OCI-LY3 (cell line): ENCODE measurements at regions not wholly inside any gene's neighbourhood (a gene's known extent, or its start where the extent isn't known, plus 50 kb on each side); places are given as distances from the start of the nearest gene placed in this dataset.

Source experiments
- EZH2phosphoT487 ChIP-seq: fragments of 200-600 bp; shearing (Covaris generic); IDR thresholded peaks from 2 replicates; pipeline ENCODE4 v1.6.1; 2018; ENCODE audit warnings: antibody characterized with exemption, mixed run types, low read depth
- TF ChIP-seq, protein P1 (sequence below): fragments of 200-600, 300-600 bp; sonication (generic); IDR thresholded peaks from 2 replicates; pipeline ENCODE4 v1.5.1; 2014; ENCODE audit warnings: antibody characterized with exemption, low read length, low read depth

GRCh38 chrY:7471976-7472375 lies 560.4 kb upstream of the AMELY start:
- TF ChIP-seq, protein P1, sequence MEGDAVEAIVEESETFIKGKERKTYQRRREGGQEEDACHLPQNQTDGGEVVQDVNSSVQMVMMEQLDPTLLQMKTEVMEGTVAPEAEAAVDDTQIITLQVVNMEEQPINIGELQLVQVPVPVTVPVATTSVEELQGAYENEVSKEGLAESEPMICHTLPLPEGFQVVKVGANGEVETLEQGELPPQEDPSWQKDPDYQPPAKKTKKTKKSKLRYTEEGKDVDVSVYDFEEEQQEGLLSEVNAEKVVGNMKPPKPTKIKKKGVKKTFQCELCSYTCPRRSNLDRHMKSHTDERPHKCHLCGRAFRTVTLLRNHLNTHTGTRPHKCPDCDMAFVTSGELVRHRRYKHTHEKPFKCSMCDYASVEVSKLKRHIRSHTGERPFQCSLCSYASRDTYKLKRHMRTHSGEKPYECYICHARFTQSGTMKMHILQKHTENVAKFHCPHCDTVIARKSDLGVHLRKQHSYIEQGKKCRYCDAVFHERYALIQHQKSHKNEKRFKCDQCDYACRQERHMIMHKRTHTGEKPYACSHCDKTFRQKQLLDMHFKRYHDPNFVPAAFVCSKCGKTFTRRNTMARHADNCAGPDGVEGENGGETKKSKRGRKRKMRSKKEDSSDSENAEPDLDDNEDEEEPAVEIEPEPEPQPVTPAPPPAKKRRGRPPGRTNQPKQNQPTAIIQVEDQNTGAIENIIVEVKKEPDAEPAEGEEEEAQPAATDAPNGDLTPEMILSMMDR, result peak; percentile 7; the same call in 1 of the 2 replicates
- TF ChIP-seq EZH2phosphoT487, result no peak
